Smooth muscle cell (in vitro differentiated cells): ENCODE measurements at regions not wholly inside any gene's neighbourhood (a gene's known extent, or its start where the extent isn't known, plus 50 kb on each side); places are given as distances from the start of the nearest gene placed in this dataset.
A peak's percentile ranks its signal among the peaks of the same experiment; 100 is the strongest.

Experiments used
- DNase-seq: peaks from one replicate; lab custom pipeline; 2025; ENCODE audit not compliant: unreplicated experiment; lab: John Stamatoyannopoulos, UW
- H2AFZ ChIP-seq: fragments of 200-600 bp; sonication (generic); 2 replicates; pipeline ENCODE4 v1.6.0; 2016; ENCODE audit warnings: antibody characterized with exemption, low read depth, mild to moderate bottlenecking
- H3F3A ChIP-seq: fragments of 200-600 bp; sonication (generic); 2 replicates; pipeline ENCODE4 v1.6.0; 2017; ENCODE audit warnings: antibody characterized with exemption, low read depth
- H3K27ac ChIP-seq: fragments of 200-600 bp; sonication (generic); 2 replicates; pipeline ENCODE4 v1.5.1; 2016; ENCODE audit warnings: low read depth, mild to moderate bottlenecking
- H3K27me3 ChIP-seq: fragments of 200-600 bp; sonication (generic); 2 replicates; pipeline ENCODE4 v1.6.1; 2016; ENCODE audit warnings: low read depth, mild to moderate bottlenecking
- H3K36me3 ChIP-seq: fragments of 200-600 bp; sonication (generic); 2 replicates; pipeline ENCODE4 v1.5.1; 2016; ENCODE audit warnings: low read depth
- H3K4me1 ChIP-seq: fragments of 200-600 bp; sonication (generic); 2 replicates; pipeline ENCODE4 v1.5.1; 2016; ENCODE audit warnings: low read depth
- H3K4me2 ChIP-seq: fragments of 200-600 bp; sonication (generic); 2 replicates; pipeline ENCODE4 v1.6.0; 2016; ENCODE audit warnings: mild to moderate bottlenecking
- H3K4me3 ChIP-seq: fragments of 200-600 bp; sonication (generic); 2 replicates; pipeline ENCODE4 v1.5.1; 2016; ENCODE audit warnings: mild to moderate bottlenecking
- H3K79me2 ChIP-seq: fragments of 200-600 bp; sonication (generic); 2 replicates; pipeline ENCODE4 v1.6.0; 2016; ENCODE audit warnings: low read depth, mild to moderate bottlenecking
- H3K9ac ChIP-seq: fragments of 200-600 bp; sonication (generic); 2 replicates; pipeline ENCODE4 v1.6.0; 2016; ENCODE audit warnings: low read depth
- H3K9me3 ChIP-seq: fragments of 200-600 bp; sonication (generic); replicated peaks from 2 replicates; pipeline ENCODE4 v1.5.1; 2016; ENCODE audit warnings: low read depth
- H4K20me1 ChIP-seq: fragments of 200-600 bp; sonication (generic); 2 replicates; pipeline ENCODE4 v1.6.0; 2016; ENCODE audit warnings: low read depth
- CTCF ChIP-seq: fragments of 200-600 bp; sonication (generic); IDR thresholded peaks from 2 replicates; pipeline ENCODE4 v1.5.1; 2017; ENCODE audit warnings: borderline replicate concordance, mild to moderate bottlenecking, antibody characterized with exemption; ENCODE audit not compliant: insufficient read depth, poor library complexity, severe bottlenecking
- WGBS: methylation state at CpG from one replicate; pipeline ENCODE4 v1.1.7; 2016; ENCODE audit warnings: low lambda C conversion rate; 5-methylcytosine and 5-hydroxymethylcytosine counted together

- no peak overlapping the region for H2AFZ ChIP-seq
Measured at GRCh38 chr22:49452362-49452946, 375.2 kb downstream of the BRD1 start.

GRCh38 chr22:49451070-49451840 is 376.4 kb downstream of the BRD1 start:
- WGBS = 60% methylated on average over 15 of the region's 17 CpGs

More at GRCh38 chr22:49452362-49452946, 375.2 kb downstream of the BRD1 start:
- H3K4me2 ChIP-seq = no peak overlapping the region
- H3K79me2 ChIP-seq = no peaks in the 10 kb centered on the region
- no peaks in the 10 kb centered on the region for H4K20me1 ChIP-seq
- no peak overlapping the region for H3K27ac ChIP-seq
- DNase-seq = no peak
- no peaks in the 10 kb centered on the region for H3K36me3 ChIP-seq
- no peak overlapping the region for H3K9ac ChIP-seq
- H3K4me3 ChIP-seq = no peak overlapping the region
- H3F3A ChIP-seq = no peaks in the 10 kb centered on the region
- no peaks in the 10 kb centered on the region for H3K9me3 ChIP-seq
- WGBS = 95% methylated on average over 2 of the region's 2 CpGs
- H3K4me1 ChIP-seq = peaks cover 19% of the 10 kb centered on the region
- H3K27me3 ChIP-seq = peaks cover 22% of the 10 kb centered on the region
- TF ChIP-seq CTCF = no peak

GRCh38 chr22:49450498-49450897 is 377.2 kb downstream of the BRD1 start:
- peak overlapping the region; percentile 2 for H3K4me2 ChIP-seq
- H3K9ac ChIP-seq = no peak overlapping the region
- DNase-seq = no peak
- H3K4me3 ChIP-seq = no peak overlapping the region
- 2% methylated on average over 9 of the region's 9 CpGs for WGBS
- H4K20me1 ChIP-seq = no peaks in the 10 kb centered on the region
- no peak overlapping the region for H2AFZ ChIP-seq
- H3K79me2 ChIP-seq = no peaks in the 10 kb centered on the region
- no peaks in the 10 kb centered on the region for H3F3A ChIP-seq
- H3K9me3 ChIP-seq = no peaks in the 10 kb centered on the region
- no peaks in the 10 kb centered on the region for H3K36me3 ChIP-seq
- peaks cover 22% of the 10 kb centered on the region for H3K27me3 ChIP-seq
- no peak overlapping the region for H3K27ac ChIP-seq
- peaks cover 19% of the 10 kb centered on the region for H3K4me1 ChIP-seq
- TF ChIP-seq CTCF = no peak

More at GRCh38 chr22:49451070-49451840, 376.4 kb downstream of the BRD1 start:
- H3F3A ChIP-seq = no peaks in the 10 kb centered on the region
- H3K9ac ChIP-seq = no peak overlapping the region
- H3K9me3 ChIP-seq = no peaks in the 10 kb centered on the region
- H3K4me1 ChIP-seq = peaks cover 19% of the 10 kb centered on the region
- TF ChIP-seq CTCF = no peak
- no peak for DNase-seq
- no peak overlapping the region for H3K27ac ChIP-seq
- peaks cover 22% of the 10 kb centered on the region for H3K27me3 ChIP-seq
- no peak overlapping the region for H3K4me2 ChIP-seq
- H4K20me1 ChIP-seq = no peaks in the 10 kb centered on the region
- H3K79me2 ChIP-seq = no peaks in the 10 kb centered on the region
- H3K4me3 ChIP-seq = no peak overlapping the region
- H3K36me3 ChIP-seq = no peaks in the 10 kb centered on the region
- no peak overlapping the region for H2AFZ ChIP-seq
